ENCODE measurements at regions not wholly inside any gene's neighbourhood (a gene's known extent, or its start where the extent isn't known, plus 50 kb on each side); places are given as distances from the start of the nearest gene placed in this dataset.
A peak's percentile ranks its signal among the peaks of the same experiment; 100 is the strongest.

GRCh38 chr6:50240986-50241385, 191.3 kb upstream of the DEFB112 start:
- ChIA-PET POLR2A (no interaction called here), CTCF (no interaction called here)
- Histone ChIP-seq H3K9me3 (ENCODE audit: control insufficient read depth, insufficient read depth, low read depth, low read length) (no peaks in the 10 kb centered on the region), H3K27ac (ENCODE audit: extremely low read depth, low read depth, low read length) (no peak overlapping the region), H3K36me3 (ENCODE audit: control insufficient read depth in 2 of 2, insufficient read depth in 1 of 2, low read length in 2 of 2) (no peaks in the 10 kb centered on the region), H3K4me1 (ENCODE audit: control insufficient read depth, insufficient read depth, low read length) (no peaks in the 10 kb centered on the region), H3K4me3 (ENCODE audit: low read depth, low read length) (no peak overlapping the region)
- TF ChIP-seq KLF16 (tag by site-specific recombination; IDR thresholded peaks at IDR 0.05) (no peak), ZNF654 (tag by site-specific recombination; IDR thresholded peaks at IDR 0.05; ENCODE audit: low read depth) (no peak), ZNF692 (tag by site-specific recombination; IDR thresholded peaks at IDR 0.05) (no peak), ZNF792 (tag by site-specific recombination; IDR thresholded peaks at IDR 0.05) (no peak), ZNF211 (tag by site-specific recombination; IDR thresholded peaks at IDR 0.05; ENCODE audit: low read depth) (no peak)

GRCh38 chr6:50249493-50249892, 199.8 kb upstream of the DEFB112 start:
- TF ChIP-seq ATF2 (tag by site-specific recombination; IDR thresholded peaks at IDR 0.05; ENCODE audit: low read depth) (peak; percentile 55), ZNF549 (tag by site-specific recombination; IDR thresholded peaks at IDR 0.05) (no peak)
- H3K4me3 ChIP-seq (ENCODE audit: low read depth, low read length): no peak overlapping the region
- no peaks in the 10 kb centered on the region for H3K36me3 ChIP-seq (ENCODE audit: control insufficient read depth in 2 of 2, insufficient read depth in 1 of 2, low read length in 2 of 2)
- H3K4me1 ChIP-seq (ENCODE audit: control insufficient read depth, insufficient read depth, low read length): no peaks in the 10 kb centered on the region
- ChIA-PET CTCF (no interaction called here), POLR2A (no interaction called here)
- no peak overlapping the region for H3K27ac ChIP-seq (ENCODE audit: extremely low read depth, low read depth, low read length)
- H3K9me3 ChIP-seq (ENCODE audit: control insufficient read depth, insufficient read depth, low read depth, low read length): no peaks in the 10 kb centered on the region

GRCh38 chr6:50257322-50257721, 207.6 kb upstream of the DEFB112 start:
- POLR2A ChIA-PET: no interaction called here
- CTCF ChIA-PET: interaction anchor here (0.6 kb wide), 1 partner anchor 124 kb away, joined by 3 read pairs; no protein-coding TSS in a partner anchor

GRCh38 chr6:50259903-50260302, 210.2 kb upstream of the DEFB112 start:
- CTCF ChIA-PET: no interaction called here
- Histone ChIP-seq H3K9me3 (ENCODE audit: control insufficient read depth, insufficient read depth, low read depth, low read length) (no peaks in the 10 kb centered on the region), H3K4me3 (ENCODE audit: low read depth, low read length) (no peak overlapping the region), H3K36me3 (ENCODE audit: control insufficient read depth in 2 of 2, insufficient read depth in 1 of 2, low read length in 2 of 2) (no peaks in the 10 kb centered on the region), H3K4me1 (ENCODE audit: control insufficient read depth, insufficient read depth, low read length) (no peaks in the 10 kb centered on the region), H3K27ac (ENCODE audit: extremely low read depth, low read depth, low read length) (no peak overlapping the region)
- POLR2A ChIA-PET: no interaction called here
- TF ChIP-seq ELK4 (IDR thresholded peaks at IDR 0.05; ENCODE audit: borderline replicate concordance, low read depth, low read length) (no peak), ZBTB20 (tag by site-specific recombination; IDR thresholded peaks at IDR 0.05) (no peak), GLI2 (tag by site-specific recombination; IDR thresholded peaks at IDR 0.05; ENCODE audit: borderline replicate concordance, low read depth) (no peak), ZNF76 (tag by site-specific recombination; IDR thresholded peaks at IDR 0.05; ENCODE audit: borderline replicate concordance, low read depth) (no peak), ZNF792 (tag by site-specific recombination; IDR thresholded peaks at IDR 0.05) (no peak), ZFP3 (tag by site-specific recombination; IDR thresholded peaks at IDR 0.05; ENCODE audit: low read depth) (no peak), BCL11A (tag by site-specific recombination; IDR thresholded peaks at IDR 0.05; ENCODE audit: low read depth) (no peak)

More at GRCh38 chr6:50257322-50257721, 207.6 kb upstream of the DEFB112 start:
- H3K4me1 ChIP-seq (ENCODE audit: control insufficient read depth, insufficient read depth, low read length): no peaks in the 10 kb centered on the region
- H3K27ac ChIP-seq (ENCODE audit: extremely low read depth, low read depth, low read length): no peak overlapping the region
- no peaks in the 10 kb centered on the region for H3K9me3 ChIP-seq (ENCODE audit: control insufficient read depth, insufficient read depth, low read depth, low read length)
- TF ChIP-seq ZNF324 (tag by site-specific recombination; IDR thresholded peaks at IDR 0.05) (no peak), BCL11B (tag by site-specific recombination; IDR thresholded peaks at IDR 0.05; ENCODE audit: low read depth) (no peak), ZEB2 (tag by site-specific recombination; IDR thresholded peaks at IDR 0.05) (no peak), ZNF133 (tag by site-specific recombination; IDR thresholded peaks at IDR 0.05) (no peak), IKZF3 (tag by site-specific recombination; IDR thresholded peaks at IDR 0.05) (no peak), ZSCAN23 (tag by site-specific recombination; IDR thresholded peaks at IDR 0.05) (no peak), ZNF266 (tag by site-specific recombination; IDR thresholded peaks at IDR 0.05; ENCODE audit: low read depth) (no peak), ZNF654 (tag by site-specific recombination; IDR thresholded peaks at IDR 0.05; ENCODE audit: low read depth) (no peak), ZSCAN30 (tag by site-specific recombination; IDR thresholded peaks at IDR 0.05) (no peak)
- H3K4me3 ChIP-seq (ENCODE audit: low read depth, low read length): no peak overlapping the region
- H3K36me3 ChIP-seq (ENCODE audit: control insufficient read depth in 2 of 2, insufficient read depth in 1 of 2, low read length in 2 of 2): no peaks in the 10 kb centered on the region

Data from HEK293 (cell line).